Retinal pigment epithelial cell (primary cell): ENCODE measurements at regions not wholly inside any gene's neighbourhood (a gene's known extent, or its start where the extent isn't known, plus 50 kb on each side); places are given as distances from the start of the nearest gene placed in this dataset.

Source experiments
- DNase-seq: peaks from one replicate; pipeline ENCODE4 v3.0.0-alpha.2; 2010; ENCODE audit warnings: low read depth
- H3K4me3 ChIP-seq: 2 replicates; pipeline ENCODE4 v1.5.1; 2011; ENCODE audit warnings: mild to moderate bottlenecking, low read length, control low read depth, moderate library complexity
- CTCF ChIP-seq: conservative IDR thresholded peaks from 2 replicates; pipeline ENCODE4 v1.5.1; 2011; ENCODE audit warnings: low read depth, low read length, control low read depth, inconsistent platforms

GRCh38 chr11:112780351-112781087, 180.7 kb upstream of the NCAM1 start:
- TF ChIP-seq CTCF = no peak
- no peak for DNase-seq

GRCh38 chr11:112783945-112784322, 177.3 kb upstream of the NCAM1 start:
- no peak overlapping the region for H3K4me3 ChIP-seq
- DNase-seq = no peak
- TF ChIP-seq CTCF = no peak

More at GRCh38 chr11:112780351-112781087, 180.7 kb upstream of the NCAM1 start:
- no peak overlapping the region for H3K4me3 ChIP-seq

- H3K4me3 ChIP-seq = peak overlapping the region; percentile 12
- peak; percentile 12 for TF ChIP-seq CTCF
- peak; percentile 34 for DNase-seq
These were observed 176.7 kb upstream of the NCAM1 start for GRCh38 chr11:112784323-112785073.

- no peak overlapping the region for H3K4me3 ChIP-seq
- no peak for TF ChIP-seq CTCF
- no peak for DNase-seq
These were observed 176.1 kb upstream of the NCAM1 start for GRCh38 chr11:112785149-112785548.

GRCh38 chr11:112785719-112786118, 175.5 kb upstream of the NCAM1 start:
- TF ChIP-seq CTCF = no peak
- no peak overlapping the region for H3K4me3 ChIP-seq
- DNase-seq = peak; percentile 15

- DNase-seq = no peak
- no peak for TF ChIP-seq CTCF
- H3K4me3 ChIP-seq = no peak overlapping the region
These were observed 175.0 kb upstream of the NCAM1 start for GRCh38 chr11:112786196-112786595.

- no peak overlapping the region for H3K4me3 ChIP-seq
- TF ChIP-seq CTCF = no peak
- no peak for DNase-seq
These were observed 174.2 kb upstream of the NCAM1 start for GRCh38 chr11:112786886-112787530.
